Erythroblast (primary cell): ENCODE measurements at regions not wholly inside any gene's neighbourhood (a gene's known extent, or its start where the extent isn't known, plus 50 kb on each side); places are given as distances from the start of the nearest gene placed in this dataset.

Source experiments
- GATA1 ChIP-seq: IDR thresholded peaks from 2 replicates; pipeline ENCODE4 v1.6.1; 2011; ENCODE audit warnings: low read depth, mild to moderate bottlenecking, control low read depth, low read length, moderate library complexity
- POLR2A ChIP-seq: IDR thresholded peaks from 2 replicates; pipeline ENCODE4 v1.6.1; 2011; ENCODE audit warnings: mild to moderate bottlenecking, low read length

- TF ChIP-seq POLR2A (no peak), GATA1 (no peak)
These were observed 128.4 kb downstream of the BTC start for GRCh38 chr4:74665876-74666275.
